NCI-H1048 (cell line): ENCODE measurements at regions not wholly inside any gene's neighbourhood (a gene's known extent, or its start where the extent isn't known, plus 50 kb on each side); places are given as distances from the start of the nearest gene placed in this dataset.
"Not testable (repeated sequence)": the region's sequence is repeated elsewhere in the genome, so short reads cannot be mapped to it uniquely, and the experiment has no call there.

ENCODE experiments used
- DNase-seq: peaks from one replicate; lab custom pipeline; 2025; lab: John Stamatoyannopoulos, UW

GRCh38 chr4:53866055-53866454 is 198.3 kb downstream of the CHIC2 start:
- DNase-seq = no peak

DNA sequence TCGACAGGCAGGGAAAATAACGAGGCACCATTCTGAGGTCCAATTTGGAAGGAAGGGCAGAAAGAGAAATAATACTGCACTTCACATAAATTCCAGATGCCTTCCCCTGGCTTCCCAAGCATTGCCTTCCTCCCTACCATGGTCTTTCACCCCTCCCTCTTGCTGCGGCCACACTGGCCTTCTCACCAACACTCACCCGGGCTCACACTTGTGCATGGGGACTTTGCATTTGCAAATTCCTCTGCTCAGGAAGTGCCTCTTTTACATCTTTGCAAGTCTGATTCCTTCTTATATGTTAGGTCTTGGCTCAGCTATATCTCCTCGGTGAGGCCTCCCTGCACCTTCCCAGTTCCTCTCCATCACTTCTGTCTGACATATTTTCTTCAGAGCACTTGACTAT is 199.4 kb downstream of the CHIC2 start:
- DNase-seq = no peak

DNA sequence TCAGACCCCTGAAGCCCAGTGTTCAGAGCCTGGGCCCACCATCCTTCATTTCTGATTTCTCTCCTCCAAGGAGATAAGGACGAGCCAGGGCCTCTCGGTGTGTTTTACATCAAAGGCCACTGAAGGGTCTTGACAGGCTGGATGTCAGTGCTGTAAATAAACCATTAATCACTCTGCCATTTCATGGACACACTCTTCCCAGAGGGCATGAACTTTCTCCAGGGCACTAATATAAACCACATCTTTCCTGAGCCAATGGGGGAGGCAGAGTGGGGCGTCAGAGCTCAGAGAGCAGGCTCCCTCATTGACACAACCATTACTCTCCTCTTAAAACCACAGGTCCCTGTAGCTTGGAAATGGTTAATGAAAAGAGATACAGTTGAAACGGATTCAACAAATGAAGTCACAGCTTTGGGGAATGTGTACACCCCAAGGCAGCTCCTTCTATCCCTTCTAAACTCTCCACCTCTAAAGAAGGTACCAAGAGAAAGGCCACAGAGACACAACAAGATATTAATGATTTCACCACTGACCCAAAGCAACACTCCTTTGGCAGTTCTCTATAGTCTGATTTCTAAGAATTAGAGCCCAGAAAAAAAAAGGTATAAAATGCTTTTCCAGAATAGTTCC is 200.6 kb downstream of the CHIC2 start:
- no peak for DNase-seq

DNA sequence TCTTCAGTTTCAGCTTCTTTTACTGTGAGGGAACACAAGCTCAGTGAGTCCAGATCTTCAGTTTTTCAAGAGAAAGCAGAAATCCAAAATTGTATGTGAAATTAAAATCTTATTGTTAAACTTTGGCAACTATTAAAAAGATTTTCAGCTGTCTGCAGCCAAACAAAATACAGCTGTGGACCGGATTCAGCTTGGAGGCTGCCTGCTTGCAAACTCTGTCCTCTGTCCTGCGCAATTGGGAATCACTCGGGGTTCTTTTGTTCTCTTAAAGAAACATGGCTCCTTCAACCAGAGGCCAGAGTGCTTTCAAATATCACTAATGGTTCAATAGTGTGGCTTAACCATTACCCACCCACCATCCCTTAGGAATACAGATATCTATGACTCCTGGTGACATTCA is 201.2 kb downstream of the CHIC2 start:
- DNase-seq = no peak

DNA sequence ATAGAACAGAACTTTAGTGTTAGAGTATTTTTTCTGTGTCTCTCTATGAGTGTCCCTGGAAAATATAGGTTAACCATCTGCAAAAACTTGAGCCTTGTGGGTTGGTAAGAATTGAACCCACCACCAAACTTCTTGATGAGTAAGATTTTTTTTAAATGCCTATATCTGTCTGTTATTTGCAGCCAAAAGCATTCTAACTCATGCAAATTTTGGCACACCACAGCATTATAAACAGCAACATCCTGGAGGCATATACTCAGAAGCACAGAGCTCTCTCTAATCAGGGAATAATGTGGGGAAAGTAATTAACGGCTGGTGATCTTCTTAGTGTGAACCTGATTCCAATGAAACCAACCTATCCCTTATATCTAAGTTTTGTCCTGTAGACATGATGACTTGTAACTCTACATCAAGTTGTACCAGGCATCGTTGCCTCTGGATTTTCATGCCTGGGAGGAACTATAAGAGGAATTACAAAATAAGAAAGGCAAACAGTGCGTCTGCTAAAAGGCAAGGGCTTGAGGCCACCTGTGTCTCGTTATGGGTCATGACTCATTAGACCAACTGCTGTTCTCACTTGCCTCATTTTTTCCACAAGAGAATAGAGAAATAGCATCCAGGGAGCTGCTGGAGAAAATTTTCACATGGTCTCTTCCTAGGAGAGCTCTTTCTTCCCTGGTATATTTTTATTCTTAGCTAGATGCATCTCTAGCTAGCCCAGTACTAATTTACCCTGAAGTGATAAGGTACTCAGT is 202.4 kb downstream of the CHIC2 start:
- DNase-seq = no peak

DNA sequence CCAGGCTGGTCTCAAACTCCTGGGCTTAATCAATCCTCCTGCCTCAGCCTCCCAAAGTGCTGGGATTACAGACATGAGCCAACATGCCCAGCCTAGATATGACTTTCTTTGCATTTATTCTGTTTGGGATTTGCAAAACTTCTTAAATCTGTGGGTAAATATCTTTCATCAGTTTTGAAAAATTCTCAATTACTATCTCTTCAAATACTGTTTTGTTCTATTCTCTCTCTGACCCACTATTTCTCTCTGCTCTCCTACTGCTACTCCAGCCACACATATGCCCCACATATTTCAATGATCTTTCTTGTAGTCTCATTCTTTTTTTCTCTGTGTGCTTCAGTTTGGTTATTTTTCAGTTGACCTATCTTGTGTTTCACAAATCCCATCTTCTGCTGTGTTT is 205.1 kb downstream of the CHIC2 start:
- no peak for DNase-seq

- DNase-seq = no peak
Observed at GRCh38 chr4:53858744-53859143, 205.7 kb downstream of the CHIC2 start.

DNA sequence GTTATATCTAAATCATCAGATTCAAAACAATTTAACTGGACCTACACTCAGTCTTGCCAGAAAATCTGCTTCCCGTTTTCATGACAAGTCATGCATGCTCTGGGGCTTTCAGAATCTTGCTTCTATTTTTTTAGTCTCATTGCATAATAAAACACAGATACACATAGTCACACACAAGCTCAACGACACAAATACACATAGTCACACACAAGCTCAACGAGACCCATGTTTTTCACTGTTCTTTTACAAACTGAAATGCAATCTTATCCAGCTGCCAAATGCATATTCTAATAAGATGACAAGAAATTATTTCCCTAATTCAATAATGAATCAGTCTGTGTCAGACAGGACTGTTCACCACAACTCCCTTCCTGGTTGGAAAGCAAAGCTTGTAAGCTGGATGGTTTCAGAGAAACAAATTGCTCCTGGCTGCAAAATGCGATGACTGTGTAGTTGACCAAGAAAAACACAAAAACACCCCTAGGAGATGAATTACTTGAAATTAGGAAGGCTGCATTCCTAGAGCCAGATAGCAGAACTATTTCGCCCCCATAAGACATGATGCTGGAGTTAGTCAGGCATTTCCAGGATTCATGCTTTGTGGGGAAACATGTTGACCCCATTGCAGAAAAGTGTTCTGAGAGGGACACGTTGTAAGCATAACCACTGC is 208.7 kb downstream of the CHIC2 start:
- no peak for DNase-seq

DNA sequence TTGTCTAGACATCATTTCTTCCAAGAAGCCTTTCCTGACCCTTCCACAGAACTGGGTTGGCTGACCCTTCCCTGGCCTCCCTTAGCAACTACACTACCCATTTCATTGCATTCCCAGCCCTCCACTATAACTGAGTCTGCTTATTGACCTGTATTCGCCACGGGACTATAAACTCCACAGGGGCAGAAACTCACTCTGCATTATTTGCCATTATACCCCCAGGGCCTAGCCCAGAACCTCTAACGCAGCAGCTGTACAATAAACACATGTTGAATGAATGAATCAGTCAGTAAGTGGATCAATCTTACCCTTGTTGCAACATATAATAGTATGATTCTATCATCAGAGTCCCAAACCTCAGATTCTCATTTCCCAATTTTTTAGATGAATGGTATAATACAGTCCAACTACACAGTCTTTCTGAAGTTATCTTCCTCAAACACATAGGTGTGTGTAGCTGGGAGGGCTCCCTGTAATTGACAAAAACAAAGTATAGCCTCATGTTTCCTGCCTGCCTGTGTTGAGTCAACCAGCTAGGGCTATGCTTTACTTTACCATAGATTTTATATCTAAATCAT is 209.3 kb downstream of the CHIC2 start:
- no peak for DNase-seq

- no peak for DNase-seq
Observed at GRCh38 chr4:53852343-53852742, 212.1 kb downstream of the CHIC2 start.

GRCh38 chr4:53847965-53848364 is 216.4 kb downstream of the CHIC2 start:
- DNase-seq = no peak

DNA sequence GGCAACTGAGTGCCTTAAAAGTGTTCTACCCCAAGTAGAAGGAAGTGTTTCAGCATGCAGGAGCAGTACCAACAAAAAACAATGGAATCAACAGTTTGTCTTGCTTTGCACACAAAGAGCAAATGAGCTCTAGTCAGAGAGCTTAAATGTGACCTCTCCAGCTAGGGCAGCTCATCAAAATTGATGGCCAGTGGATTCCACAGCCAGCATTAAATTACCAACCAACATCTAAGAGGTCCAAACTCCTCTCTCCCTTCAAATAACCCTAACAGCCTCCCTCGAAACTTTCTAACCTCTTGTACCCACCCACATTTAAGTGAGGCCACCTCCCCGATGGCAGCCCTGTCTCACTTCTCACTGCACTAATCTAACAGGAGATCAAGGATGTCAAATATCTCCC is 219.9 kb downstream of the CHIC2 start:
- DNase-seq = no peak

- no peak for DNase-seq
Observed at GRCh38 chr4:53844133-53844532, 220.3 kb downstream of the CHIC2 start.

DNA sequence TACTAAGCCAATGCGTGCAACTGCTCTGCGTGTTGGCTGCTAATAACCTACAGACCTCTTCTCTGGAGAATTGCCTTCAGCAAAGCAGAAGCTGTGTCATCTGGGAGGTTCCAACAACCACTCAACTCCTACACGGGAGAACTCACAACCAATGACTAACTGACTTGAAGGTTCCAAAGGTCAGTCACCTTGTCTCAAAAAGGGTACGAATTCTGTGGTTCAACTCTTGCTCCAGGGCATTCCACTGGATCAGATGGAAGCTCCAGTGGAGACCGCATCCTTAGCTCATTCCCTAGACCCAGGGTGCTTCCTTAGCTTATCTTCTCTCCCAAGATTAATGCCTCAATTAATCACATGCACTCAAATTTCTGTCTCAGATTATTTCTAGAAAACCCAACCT is 222.7 kb downstream of the CHIC2 start:
- DNase-seq = no peak

GRCh38 chr4:53840643-53841042 is 223.8 kb downstream of the CHIC2 start:
- no peak for DNase-seq

DNA sequence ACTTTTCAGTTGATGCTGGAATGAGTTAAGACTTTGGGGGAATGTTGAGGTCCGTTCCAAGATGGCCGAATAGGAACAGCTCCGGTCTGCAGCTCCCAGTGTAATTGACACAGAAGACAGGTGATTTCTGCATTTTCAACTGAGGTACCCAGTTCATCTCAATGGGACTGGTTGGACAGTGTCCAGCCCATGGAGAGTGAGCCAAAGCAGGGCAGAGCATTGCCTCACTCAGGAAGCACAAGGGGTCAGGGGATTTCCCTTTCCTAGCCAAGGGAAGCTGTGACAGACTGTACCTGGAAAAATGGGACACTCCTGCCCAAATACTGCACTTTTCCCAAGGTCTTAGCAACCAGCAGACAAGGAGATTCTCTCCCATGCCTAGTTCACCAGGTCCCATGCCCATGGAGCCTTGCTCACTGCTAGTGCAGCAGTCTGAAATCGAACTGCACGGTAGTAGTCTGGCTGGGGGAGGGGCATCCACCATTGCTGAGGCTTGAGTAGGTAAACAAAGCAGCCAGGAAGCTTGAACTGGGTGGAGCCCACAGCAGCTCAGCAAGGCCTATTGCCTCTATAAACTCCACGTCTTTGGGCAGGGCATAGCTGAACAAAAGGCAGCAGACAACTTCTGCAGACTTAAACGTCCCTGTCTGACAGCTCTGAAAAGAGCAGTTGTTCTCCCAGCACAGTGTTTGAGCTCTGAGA is 231.0 kb downstream of the CHIC2 start:
- DNase-seq = not testable (repeated sequence)

GRCh38 chr4:53832549-53832948 is 231.9 kb downstream of the CHIC2 start:
- DNase-seq = no peak

DNA sequence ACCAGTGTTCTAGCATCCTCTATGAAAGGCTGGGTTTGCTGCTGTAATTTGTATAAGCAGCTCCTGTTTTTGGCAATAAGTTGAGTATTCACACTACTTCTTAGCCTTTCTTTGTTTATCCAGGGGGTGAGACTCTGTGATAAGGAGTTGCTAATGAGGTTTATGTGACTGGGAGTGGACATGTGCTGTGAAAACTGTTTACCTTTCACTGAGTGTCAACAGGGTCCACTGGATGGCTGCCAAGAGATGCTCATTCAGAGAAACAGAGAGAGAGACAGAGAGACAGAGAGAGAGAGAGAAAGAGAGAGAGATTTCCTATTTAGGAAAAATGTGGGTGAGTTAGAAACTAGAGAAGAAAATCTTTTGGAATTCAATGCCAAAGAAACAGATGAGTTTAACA is 233.9 kb downstream of the CHIC2 start:
- no peak for DNase-seq

DNA sequence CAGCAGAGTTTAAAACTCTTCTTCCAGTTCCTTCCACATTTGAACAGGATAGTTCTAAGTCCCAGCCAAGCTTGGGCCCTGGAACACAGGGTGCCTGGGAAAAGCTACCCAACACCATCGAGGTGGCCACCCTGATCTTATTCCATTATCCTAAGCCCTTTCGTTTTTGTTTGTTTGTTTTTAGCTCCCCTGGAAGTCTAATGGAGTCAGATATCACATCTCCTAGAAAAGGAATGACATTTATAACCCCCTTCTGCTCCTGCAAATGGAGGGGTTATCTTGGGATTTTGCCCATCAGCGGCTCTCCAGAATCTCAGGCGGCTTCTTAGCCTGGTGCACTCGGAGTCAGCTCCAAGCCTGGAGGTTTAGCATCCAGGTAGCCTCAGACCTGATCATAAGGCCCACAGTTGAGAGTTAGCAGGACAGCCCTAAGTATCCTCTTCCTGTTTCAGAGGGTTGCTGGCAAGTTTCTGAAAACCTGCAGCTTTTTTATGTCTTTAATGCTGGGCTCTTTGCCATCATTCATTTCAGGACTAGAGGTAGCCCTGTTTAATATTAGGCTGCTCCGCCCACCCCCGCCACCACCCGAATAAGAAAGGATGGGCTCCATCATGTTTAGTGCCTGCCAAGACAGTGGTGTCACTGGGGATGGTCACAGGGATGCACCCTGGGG is 230.0 kb upstream of the LNX1 start:
- DNase-seq = no peak

GRCh38 chr4:53818104-53818503 is 226.8 kb upstream of the LNX1 start:
- no peak for DNase-seq

- no peak for DNase-seq
Observed at GRCh38 chr4:53816561-53816960, 225.3 kb upstream of the LNX1 start.

GRCh38 chr4:53815281-53815680 is 224.0 kb upstream of the LNX1 start:
- no peak for DNase-seq
